HG02852 (cell line): ENCODE measurements at regions not wholly inside any gene's neighbourhood (a gene's known extent, or its start where the extent isn't known, plus 50 kb on each side); places are given as distances from the start of the nearest gene placed in this dataset.
"Not testable (repeated sequence)": the region's sequence is repeated elsewhere in the genome, so short reads cannot be mapped to it uniquely, and the experiment has no call there.

Source experiments
- ATAC-seq: cut with Tn5 transposase; IDR thresholded peaks from one replicate; pipeline ENCODE4 v1.9.1; 2021; ENCODE audit warnings: mild to moderate bottlenecking, moderate library complexity; ENCODE audit not compliant: unreplicated experiment

- ATAC-seq = no peak
Observed at GRCh38 chrX:113391875-113392274, 551.2 kb upstream of the AMOT start.

DNA sequence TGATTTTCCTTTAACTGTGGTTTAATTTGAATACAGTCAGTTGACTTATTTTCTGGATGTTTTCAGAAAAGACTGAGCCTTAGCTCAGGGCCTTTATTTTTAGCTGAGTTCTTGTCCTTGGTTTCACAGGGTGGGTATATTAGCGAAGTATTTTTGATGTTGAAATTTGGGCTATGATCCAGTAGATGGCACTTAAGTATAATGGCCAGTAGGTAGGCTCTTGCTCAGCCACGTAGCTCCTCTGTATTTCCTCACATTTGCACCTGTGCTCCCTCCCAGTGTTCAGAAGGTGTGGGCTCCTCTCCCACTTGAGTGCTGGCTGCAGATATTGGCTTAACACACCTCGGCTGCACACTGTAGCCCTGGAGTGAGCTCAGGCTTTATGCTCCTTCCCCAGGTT is 549.9 kb upstream of the AMOT start:
- ATAC-seq = no peak

- no peak for ATAC-seq
Observed at GRCh38 chrX:113389846-113390245, 549.2 kb upstream of the AMOT start.

- ATAC-seq = no peak
Observed at GRCh38 chrX:113384628-113385027, 544.0 kb upstream of the AMOT start.

DNA sequence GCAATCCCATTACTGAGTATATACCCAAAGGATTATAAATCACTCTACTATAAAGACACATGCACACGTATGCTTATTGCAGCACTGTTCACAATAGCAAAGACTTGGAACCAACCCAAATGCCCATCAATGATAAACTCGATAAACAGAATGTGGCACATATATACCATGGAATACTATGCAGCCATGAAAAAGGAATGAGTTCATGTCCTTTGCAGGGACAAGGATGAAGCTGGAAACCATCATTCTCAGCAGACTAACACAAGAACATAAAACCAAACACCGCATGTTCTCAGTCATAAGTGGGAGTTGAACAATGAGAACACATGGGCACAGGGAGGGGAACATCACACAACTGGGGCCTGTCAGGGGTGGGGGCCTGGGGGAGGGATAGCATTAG is 532.8 kb upstream of the AMOT start:
- ATAC-seq = not testable (repeated sequence)

- ATAC-seq = no peak
Observed at GRCh38 chrX:113370006-113370405, 529.4 kb upstream of the AMOT start.

- ATAC-seq = no peak
Observed at GRCh38 chrX:113369056-113369455, 528.4 kb upstream of the AMOT start.

DNA sequence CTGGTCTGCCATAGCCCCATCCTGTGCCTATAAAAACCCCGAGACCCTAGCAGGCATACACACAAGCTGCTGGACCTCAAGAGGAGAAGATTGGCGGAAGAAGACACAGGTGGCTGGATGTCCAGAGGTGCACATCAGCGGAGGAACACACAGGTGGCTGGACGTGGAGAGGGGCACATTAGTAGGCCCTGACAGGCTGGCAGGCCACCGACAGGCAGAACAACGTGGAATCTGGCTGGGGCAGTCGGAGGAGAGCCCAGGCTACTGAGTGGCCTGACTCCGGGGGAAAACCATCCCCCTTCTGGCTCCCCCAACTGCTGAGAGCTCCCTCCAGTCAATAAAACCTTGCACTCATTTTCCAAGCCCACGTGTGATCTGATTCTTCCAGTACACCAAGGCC is 512.5 kb upstream of the AMOT start:
- ATAC-seq = no peak

DNA sequence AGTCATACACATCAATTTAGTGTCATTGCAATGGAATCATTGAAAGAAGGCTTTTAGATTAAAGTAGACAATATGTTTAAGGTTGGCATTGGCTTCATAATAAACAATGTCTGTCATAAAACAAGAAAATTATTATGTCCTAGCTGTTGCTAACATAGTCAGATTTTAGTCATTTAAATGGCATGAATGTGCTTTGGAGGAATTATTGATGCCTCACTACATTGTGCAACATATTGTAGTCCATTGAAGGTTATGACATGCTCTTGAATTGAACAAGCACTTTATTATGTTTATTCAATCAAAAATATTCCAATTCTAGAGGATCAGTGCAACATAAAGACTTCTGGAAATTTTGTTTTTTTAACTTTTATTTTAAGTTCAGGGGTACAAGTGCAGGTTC is 489.8 kb upstream of the AMOT start:
- no peak for ATAC-seq

GRCh38 chrX:113315927-113316326 is 475.3 kb upstream of the AMOT start:
- no peak for ATAC-seq

GRCh38 chrX:113305496-113305895 is 464.9 kb upstream of the AMOT start:
- ATAC-seq = no peak

DNA sequence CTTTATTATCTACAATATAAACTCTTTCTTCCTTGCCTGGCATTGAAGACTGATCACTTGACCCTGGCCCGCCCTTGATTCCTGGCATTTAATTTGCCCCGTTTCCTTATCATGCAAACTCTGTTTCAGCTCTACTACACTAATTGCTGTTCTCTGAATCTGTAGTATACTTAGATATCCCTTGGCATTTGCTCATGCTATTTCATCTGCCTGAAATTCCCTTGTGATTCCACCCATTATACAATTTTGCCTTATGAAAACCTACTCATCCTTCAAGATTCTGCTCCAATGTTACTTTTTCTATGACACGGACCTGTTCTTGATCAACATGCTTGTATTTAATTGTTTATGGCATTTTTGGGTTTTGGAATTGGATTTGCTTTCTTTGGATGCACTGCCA is 459.9 kb upstream of the AMOT start:
- ATAC-seq = no peak

DNA sequence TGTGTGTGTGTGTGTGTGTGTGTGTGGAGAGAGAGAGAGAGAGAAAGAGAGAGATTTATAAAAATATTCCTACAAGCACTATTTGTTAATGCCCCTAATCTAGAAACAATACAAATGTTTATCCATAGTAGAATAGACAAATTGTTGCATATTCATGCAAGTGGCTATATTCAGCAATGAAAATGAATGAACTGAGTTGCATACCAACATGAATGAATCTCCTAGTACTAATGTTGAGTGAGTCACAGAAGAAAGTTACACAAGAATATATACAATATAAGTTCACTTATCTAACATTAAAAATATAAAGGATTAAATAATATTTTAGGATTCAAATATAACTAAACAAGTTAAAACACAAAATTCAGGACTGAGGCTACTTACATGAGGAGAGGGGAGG is 456.8 kb upstream of the AMOT start:
- ATAC-seq = no peak

GRCh38 chrX:113289503-113289902 is 448.9 kb upstream of the AMOT start:
- ATAC-seq = no peak

DNA sequence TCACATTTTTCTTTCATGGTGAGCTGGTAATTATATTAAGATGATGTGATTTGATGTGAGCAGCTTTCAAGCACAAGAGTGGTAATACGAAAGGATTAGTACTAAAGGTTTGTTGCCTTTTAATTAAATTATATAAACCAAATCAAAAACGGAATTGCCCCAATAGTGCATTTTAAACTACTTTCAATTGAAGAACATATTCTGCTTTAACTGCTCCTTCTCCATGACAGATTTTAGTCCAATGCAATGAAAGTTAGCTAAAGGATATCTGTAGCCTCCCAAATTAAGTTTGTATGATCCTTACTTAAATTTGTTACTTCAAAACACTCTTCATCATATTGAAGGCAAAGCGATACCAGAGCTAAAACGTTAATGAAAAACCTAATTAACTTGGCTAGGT is 447.1 kb upstream of the AMOT start:
- ATAC-seq = no peak

GRCh38 chrX:113275804-113276203 is 435.2 kb upstream of the AMOT start:
- ATAC-seq = no peak

GRCh38 chrX:113274791-113275190 is 434.2 kb upstream of the AMOT start:
- no peak for ATAC-seq

DNA sequence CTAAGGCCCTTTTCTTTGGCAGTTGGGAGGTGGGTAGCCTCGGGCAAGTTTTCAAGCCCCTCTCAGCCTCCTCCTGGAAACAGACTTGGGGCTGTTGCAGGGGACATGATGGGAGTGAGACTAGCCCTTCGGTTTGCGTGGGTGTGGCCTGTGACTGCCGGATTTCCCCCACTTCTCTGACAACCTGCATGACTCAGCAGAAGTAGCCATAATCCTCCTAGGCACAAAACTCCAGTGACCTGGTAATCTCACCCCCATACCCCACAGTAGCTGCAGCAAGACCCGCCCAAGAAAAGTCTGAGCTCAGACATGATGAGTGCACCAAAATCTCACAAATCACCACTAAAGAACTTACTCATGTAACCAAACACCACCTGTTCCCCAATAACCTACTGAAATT is 433.7 kb upstream of the AMOT start:
- no peak for ATAC-seq

DNA sequence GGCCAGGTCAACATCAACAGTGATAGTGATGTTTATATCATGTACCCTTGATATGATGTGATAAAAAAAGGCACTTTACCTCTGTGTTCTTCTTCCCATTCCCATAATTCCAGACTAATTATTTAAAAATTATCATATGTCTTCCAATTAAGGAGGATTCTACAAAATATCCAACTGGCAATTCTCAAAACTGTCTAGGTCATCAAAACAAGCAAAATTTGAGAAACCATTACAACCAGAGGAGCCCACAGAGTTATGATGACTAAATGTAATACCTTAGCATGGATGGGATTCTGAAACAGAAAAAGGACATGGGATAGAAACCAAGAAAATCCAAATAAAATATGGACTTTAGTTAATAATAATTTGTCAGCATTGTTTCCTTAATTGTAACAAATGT is 428.6 kb upstream of the AMOT start:
- no peak for ATAC-seq

DNA sequence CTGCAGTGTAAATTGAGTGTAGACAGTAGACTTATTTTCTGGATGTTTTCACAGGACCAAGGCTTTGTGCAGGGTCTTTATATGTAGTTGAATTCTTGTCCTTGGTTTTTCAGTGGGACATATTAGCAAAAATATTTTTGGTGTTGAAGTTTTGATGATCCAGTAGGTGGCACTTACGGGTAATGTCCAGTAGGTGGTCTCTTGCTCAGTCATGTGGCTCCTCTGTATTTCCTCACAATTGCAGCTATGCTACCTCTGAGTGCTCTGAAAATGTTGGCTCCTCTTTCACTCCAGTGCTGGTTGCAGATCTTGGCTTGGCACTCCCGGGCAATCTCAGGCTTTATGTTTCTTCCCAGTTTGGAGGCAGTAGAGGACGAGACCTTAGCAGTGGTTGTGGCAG is 419.8 kb upstream of the AMOT start:
- ATAC-seq = no peak

DNA sequence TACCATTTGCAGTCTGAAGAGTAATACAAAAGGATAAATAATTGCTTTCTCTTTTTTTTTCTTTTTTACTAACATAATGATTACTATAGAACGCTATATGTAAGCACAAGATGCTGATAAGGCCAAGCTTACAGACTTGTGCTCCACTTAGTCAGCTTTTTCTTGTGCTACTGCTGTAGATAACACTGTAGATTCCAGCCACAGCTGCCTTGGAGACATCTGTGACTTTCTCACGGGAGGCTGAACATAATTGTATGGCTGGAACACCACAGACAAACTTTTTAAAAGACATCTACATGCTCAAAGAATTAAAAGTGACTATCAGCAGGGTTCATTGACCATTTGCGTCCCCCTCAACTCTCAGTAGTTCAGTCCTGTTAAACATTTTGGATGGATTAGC is 381.7 kb upstream of the AMOT start:
- ATAC-seq = no peak

DNA sequence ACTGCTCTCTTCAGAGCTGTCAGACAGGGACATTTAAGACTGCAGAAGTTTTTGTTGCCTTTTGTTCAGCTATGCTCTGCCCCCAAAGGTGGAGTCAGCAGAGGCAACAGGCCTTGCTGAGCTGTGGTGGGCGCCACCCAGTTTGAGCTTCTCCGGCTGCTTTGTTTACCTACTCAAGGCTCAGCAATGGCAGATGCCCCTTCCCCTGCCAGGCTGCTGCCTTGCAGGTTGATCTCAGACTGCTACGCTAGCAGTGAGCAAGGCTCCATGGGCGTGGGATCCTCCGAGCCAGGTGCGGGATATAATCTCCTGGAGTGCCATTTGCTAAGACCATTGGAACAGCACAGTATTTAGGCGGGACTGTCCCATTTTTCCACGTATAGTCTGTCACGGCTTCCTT is 371.4 kb upstream of the AMOT start:
- no peak for ATAC-seq

DNA sequence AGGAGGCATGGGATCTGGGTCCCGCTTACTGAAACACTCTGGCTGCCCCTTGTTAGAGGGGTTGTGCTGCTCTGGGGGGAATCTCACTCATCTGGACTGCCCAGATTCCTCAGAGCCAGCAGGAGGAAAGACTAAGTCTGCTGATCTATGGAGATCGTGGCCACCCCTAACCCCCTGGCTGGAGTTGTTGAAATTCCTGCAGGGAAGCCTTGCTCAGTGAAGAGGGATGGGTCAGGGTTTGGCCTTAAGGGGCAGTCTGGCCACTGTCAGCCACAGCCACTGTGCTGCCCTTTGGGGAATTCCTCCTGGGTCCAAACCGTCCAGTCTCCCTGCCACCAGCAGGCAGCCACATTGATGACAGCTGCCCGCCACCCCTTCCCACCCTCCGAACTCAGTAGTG is 362.0 kb upstream of the AMOT start:
- ATAC-seq = no peak

- no peak for ATAC-seq
Observed at GRCh38 chrX:113195949-113196348, 355.3 kb upstream of the AMOT start.
